ENCODE measurements at regions not wholly inside any gene's neighbourhood (a gene's known extent, or its start where the extent isn't known, plus 50 kb on each side); places are given as distances from the start of the nearest gene placed in this dataset.
"Not testable (repeated sequence)": the region's sequence is repeated elsewhere in the genome, so short reads cannot be mapped to it uniquely, and the experiment has no call there.

DNA sequence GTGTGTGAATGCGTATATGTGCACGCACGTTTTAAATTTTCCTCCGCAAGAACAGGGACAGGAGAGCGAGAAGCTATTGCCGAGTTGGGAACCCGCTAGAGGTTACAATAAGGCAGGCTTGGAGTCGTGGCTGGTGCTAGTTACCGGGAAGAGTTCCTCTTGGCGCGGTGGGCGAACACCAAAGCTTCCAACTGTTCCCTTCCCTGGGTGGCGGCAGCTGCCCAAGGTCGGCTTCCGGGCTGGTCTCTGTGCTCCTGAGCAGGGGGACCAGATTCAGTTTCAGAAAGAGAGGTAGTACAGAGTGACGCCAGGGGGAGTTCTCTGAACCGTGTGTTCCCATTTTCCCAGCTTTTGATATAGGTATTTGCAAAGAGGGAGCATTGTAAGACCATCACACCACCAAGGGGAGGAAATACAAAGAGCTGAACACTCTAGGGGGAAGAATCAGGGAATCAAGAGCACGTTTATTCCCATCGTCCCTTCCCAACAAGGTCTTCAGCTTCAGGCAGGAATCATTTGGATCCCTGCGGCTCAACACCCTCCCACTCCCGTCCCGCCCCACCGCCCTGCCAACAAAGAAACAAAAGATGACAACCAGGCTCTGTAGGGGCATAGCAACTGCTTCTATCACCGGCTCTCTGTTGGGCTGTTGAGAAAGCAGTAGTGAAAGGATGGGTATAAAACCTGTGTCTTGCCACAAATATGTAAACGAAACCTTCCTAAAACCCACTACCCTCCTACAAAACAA is 113.6 kb upstream of the TEX13C start:
- no peaks in the 10 kb centered on the region for H3K36me3 ChIP-seq (replicated peaks)
- peak overlapping the region; percentile 15 for H3K4me3 ChIP-seq (ENCODE audit: low read depth, low read length)
- no peak overlapping the region for H3K27ac ChIP-seq
- DNase-seq, result no peak
- TF ChIP-seq, protein P1, sequence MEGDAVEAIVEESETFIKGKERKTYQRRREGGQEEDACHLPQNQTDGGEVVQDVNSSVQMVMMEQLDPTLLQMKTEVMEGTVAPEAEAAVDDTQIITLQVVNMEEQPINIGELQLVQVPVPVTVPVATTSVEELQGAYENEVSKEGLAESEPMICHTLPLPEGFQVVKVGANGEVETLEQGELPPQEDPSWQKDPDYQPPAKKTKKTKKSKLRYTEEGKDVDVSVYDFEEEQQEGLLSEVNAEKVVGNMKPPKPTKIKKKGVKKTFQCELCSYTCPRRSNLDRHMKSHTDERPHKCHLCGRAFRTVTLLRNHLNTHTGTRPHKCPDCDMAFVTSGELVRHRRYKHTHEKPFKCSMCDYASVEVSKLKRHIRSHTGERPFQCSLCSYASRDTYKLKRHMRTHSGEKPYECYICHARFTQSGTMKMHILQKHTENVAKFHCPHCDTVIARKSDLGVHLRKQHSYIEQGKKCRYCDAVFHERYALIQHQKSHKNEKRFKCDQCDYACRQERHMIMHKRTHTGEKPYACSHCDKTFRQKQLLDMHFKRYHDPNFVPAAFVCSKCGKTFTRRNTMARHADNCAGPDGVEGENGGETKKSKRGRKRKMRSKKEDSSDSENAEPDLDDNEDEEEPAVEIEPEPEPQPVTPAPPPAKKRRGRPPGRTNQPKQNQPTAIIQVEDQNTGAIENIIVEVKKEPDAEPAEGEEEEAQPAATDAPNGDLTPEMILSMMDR (IDR thresholded peaks at IDR 0.05; ENCODE audit: low read depth, low read length, missing control alignments), result no peak
- in situ Hi-C loops (cut with HindIII; ENCODE audit: low pct_ligation_motif_present, low sequenced_read_pairs), result no loop called here
- peaks cover 7% of the 10 kb centered on the region for H3K27me3 ChIP-seq (replicated peaks)

DNA sequence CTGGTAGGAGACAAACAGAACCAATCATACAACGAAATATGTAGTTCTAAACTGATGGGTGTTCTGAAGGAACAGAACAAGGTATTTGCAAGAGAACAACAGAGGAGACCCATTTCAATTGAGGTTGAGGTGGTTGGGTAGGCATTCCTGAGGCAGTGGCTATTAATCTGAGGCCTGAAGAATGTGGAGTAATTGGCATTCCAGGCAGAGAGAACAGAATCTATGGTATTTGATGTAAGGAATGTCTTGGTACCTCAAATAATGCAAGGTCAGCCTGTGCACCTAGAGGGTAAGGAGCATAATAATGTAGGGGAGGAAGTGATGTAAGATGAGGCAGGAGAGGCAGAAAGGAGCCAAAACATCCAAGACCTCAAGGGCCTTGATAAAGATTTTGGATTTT is 109.5 kb upstream of the TEX13C start:
- Histone ChIP-seq H3K36me3 (replicated peaks) (no peaks in the 10 kb centered on the region), H3K4me3 (ENCODE audit: low read depth, low read length) (no peak overlapping the region), H3K27me3 (replicated peaks) (no peaks in the 10 kb centered on the region), H3K27ac (no peak overlapping the region)
- in situ Hi-C loops (cut with HindIII; ENCODE audit: low pct_ligation_motif_present, low sequenced_read_pairs), result no loop called here
- TF ChIP-seq, protein P1 (IDR thresholded peaks at IDR 0.05; ENCODE audit: low read depth, low read length, missing control alignments), result no peak
- no peak for DNase-seq

DNA sequence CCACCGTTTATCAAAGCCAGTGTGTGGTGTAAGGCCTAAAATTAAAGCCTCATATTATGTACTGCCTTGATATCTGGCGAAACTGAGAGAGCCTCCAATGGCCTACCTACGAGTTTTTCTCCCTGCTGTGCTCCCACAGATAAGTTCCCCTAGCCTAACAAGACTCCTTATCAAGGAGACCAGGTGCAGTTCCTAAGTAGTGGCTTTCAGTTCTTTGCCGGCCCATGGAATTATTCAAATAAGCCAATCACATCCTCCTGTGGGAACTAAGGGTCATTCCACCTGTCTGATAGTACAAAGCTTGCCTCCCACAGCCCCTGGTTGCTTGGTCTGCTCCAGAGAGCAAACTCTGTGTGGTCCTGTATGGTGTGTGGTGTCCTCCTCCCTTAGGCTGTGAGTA is 99.8 kb upstream of the TEX13C start:
- TF ChIP-seq, protein P1 (IDR thresholded peaks at IDR 0.05; ENCODE audit: low read depth, low read length, missing control alignments), result no peak
- in situ Hi-C loops (cut with HindIII; ENCODE audit: low pct_ligation_motif_present, low sequenced_read_pairs), result no loop called here
- no peak for DNase-seq
- H3K36me3 ChIP-seq (replicated peaks), result no peaks in the 10 kb centered on the region
- H3K4me3 ChIP-seq (ENCODE audit: low read depth, low read length), result no peak overlapping the region
- no peaks in the 10 kb centered on the region for H3K27me3 ChIP-seq (replicated peaks)
- no peak overlapping the region for H3K27ac ChIP-seq

DNA sequence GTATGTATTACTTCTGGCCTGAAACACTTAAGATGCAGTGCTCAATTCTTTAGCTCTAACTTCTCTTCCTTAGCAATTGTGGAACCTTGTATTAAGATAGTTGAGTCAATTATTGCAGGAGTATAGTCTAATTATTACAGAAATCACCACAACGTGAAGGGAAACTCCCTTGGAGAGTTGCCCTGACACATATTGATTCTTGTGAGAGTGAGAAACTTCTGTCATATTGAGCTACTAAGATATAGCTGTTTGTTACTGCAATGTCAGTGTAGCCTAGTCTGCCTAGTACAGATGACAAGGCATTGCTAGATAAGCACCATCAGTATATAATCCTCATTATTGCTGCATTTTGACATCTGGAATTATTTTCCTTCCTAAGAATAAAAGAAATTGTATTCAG is 82.7 kb upstream of the TEX13C start:
- TF ChIP-seq, protein P1 (IDR thresholded peaks at IDR 0.05; ENCODE audit: low read depth, low read length, missing control alignments), result no peak
- Histone ChIP-seq H3K27me3 (replicated peaks) (no peaks in the 10 kb centered on the region), H3K4me3 (ENCODE audit: low read depth, low read length) (no peak overlapping the region), H3K36me3 (replicated peaks) (no peaks in the 10 kb centered on the region), H3K27ac (no peak overlapping the region)
- no peak for DNase-seq
- in situ Hi-C loops (cut with HindIII; ENCODE audit: low pct_ligation_motif_present, low sequenced_read_pairs), result no loop called here

DNA sequence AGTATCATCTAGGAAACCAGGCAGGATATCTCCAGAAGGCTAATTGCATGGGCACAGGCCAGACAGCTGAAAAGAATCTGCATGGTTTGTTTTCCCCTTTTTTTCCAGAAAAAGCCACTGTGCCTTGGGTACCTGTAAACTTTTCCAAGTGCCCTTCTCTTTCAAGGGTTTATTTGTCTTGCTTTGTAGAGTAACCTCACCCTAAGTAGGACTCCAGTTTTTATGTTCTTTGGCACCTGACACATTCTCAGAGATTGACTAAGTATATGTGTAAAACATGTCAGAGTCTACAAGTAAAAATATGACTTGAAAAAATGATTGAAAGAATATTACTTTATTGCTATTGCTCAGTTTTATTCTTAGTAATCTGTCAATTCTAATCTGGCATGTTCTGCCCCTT is 70.7 kb upstream of the TEX13C start:
- Histone ChIP-seq H3K27me3 (replicated peaks) (no peaks in the 10 kb centered on the region), H3K27ac (no peak overlapping the region), H3K36me3 (replicated peaks) (no peaks in the 10 kb centered on the region), H3K4me3 (ENCODE audit: low read depth, low read length) (no peak overlapping the region)
- DNase-seq, result no peak
- TF ChIP-seq, protein P1 (IDR thresholded peaks at IDR 0.05; ENCODE audit: low read depth, low read length, missing control alignments), result no peak
- in situ Hi-C loops (cut with HindIII; ENCODE audit: low pct_ligation_motif_present, low sequenced_read_pairs), result no loop called here

DNA sequence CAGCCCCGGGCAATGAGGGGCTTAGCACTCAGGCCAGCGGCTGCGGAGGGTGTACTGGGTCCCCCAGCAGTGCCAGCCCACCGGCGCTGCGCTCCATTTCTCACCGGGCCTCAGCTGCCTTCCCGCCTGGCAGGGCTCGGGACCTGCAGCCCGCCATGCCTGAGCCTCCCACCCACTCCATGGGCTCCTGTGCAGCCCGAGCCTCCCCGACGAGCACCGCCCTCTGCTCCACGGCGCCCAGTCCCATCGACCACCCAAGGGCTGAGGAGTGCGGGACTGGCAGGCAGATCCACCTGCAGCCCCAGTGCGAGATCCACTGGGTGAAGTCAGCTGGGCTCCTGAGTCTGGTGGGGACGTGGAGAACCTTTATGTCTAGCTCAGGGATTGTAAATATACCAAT is 63.9 kb upstream of the TEX13C start:
- DNase-seq; in situ Hi-C loops (cut with HindIII; ENCODE audit: low pct_ligation_motif_present, low sequenced_read_pairs); H3K27me3 ChIP-seq (replicated peaks); H3K36me3 ChIP-seq (replicated peaks); H3K27ac ChIP-seq; H3K4me3 ChIP-seq (ENCODE audit: low read depth, low read length): not testable (repeated sequence)

All from brain microvascular endothelial cell (primary cell).